ENCODE measurements at regions not wholly inside any gene's neighbourhood (a gene's known extent, or its start where the extent isn't known, plus 50 kb on each side); places are given as distances from the start of the nearest gene placed in this dataset.

DNA sequence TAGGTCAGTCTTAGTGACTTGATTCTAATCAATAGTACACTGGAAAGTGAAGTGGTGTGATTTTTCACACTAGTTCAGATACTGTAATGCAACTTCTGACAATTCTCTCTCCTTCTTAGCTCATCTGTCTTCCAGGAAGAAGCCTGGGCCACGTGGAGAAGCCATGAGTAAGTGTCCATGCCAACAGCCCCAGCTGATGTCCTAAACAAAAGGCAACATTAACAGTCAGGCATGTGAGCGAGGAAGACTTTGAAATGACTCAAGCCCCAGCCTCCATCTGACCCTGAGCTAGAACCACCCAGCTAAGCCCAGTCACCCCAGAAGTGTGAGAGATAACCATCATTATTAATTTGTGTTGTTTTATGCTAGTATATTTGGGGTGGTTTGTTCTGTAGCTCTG lies 115.7 kb upstream of the MAGEB16 start:
- intact Hi-C loops (cut with DNase I; ENCODE audit: low total_unique reads), result no loop called here
- H3K36me3 ChIP-seq, result no peaks in the 10 kb centered on the region
- H3K9me3 ChIP-seq, result no peaks in the 10 kb centered on the region
- H3K4me3 ChIP-seq, result no peak overlapping the region
- no peak for DNase-seq
- TF ChIP-seq, protein P1, sequence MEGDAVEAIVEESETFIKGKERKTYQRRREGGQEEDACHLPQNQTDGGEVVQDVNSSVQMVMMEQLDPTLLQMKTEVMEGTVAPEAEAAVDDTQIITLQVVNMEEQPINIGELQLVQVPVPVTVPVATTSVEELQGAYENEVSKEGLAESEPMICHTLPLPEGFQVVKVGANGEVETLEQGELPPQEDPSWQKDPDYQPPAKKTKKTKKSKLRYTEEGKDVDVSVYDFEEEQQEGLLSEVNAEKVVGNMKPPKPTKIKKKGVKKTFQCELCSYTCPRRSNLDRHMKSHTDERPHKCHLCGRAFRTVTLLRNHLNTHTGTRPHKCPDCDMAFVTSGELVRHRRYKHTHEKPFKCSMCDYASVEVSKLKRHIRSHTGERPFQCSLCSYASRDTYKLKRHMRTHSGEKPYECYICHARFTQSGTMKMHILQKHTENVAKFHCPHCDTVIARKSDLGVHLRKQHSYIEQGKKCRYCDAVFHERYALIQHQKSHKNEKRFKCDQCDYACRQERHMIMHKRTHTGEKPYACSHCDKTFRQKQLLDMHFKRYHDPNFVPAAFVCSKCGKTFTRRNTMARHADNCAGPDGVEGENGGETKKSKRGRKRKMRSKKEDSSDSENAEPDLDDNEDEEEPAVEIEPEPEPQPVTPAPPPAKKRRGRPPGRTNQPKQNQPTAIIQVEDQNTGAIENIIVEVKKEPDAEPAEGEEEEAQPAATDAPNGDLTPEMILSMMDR (IDR thresholded peaks at IDR 0.05), result no peak
- no peak for TF ChIP-seq EP300 (IDR thresholded peaks at IDR 0.05)
- no peak for TF ChIP-seq POLR2AphosphoS5 (IDR thresholded peaks at IDR 0.05)
- no peak for TF ChIP-seq POLR2A (IDR thresholded peaks at IDR 0.05)
- H3K27ac ChIP-seq, result no peak overlapping the region
- WGBS, 5 donors, result 56 to 75% (median 60%) methylated on average over 2 of the region's 2 CpGs
- H3K4me1 ChIP-seq, result no peaks in the 10 kb centered on the region
- H3K27me3 ChIP-seq, result no peaks in the 10 kb centered on the region

GRCh38 chrX:35696760-35697234 lies 101.3 kb upstream of the MAGEB16 start:
- Histone ChIP-seq H3K4me3 (no peak overlapping the region), H3K4me1 (no peaks in the 10 kb centered on the region), H3K36me3 (no peaks in the 10 kb centered on the region), H3K27ac (no peak overlapping the region), H3K27me3 (no peaks in the 10 kb centered on the region), H3K9me3 (no peaks in the 10 kb centered on the region)
- intact Hi-C loops (cut with DNase I; ENCODE audit: low total_unique reads), result no loop called here
- DNase-seq, result no peak
- 54 to 78% (median 58%) methylated on average over 2 of the region's 2 CpGs for WGBS, 5 donors
- TF ChIP-seq POLR2A (IDR thresholded peaks at IDR 0.05) (no peak), EP300 (IDR thresholded peaks at IDR 0.05) (no peak), POLR2AphosphoS5 (IDR thresholded peaks at IDR 0.05) (no peak)
- TF ChIP-seq, protein P1 (IDR thresholded peaks at IDR 0.05), result no peak

DNA sequence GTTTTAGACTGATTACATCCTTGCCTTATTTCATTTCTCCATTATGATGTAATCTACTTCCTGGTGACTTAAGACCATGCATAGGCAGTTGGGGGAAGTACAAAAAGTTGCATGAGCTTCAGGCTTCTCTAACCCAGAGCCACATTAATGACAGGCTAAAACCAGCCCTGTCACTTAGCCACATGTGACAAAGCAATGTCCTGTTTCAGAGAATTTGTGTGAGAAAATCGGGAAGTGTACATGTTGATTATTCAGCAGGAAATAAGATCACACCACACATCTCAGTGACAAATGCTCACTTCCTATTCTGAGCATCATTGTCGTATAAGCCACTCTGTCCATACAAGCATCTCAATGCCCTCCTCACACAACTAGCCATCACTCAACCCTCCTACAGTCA lies 98.5 kb upstream of the MAGEB16 start:
- H3K36me3 ChIP-seq, result no peaks in the 10 kb centered on the region
- TF ChIP-seq EP300 (IDR thresholded peaks at IDR 0.05) (no peak), POLR2A (IDR thresholded peaks at IDR 0.05) (no peak)
- no peak for DNase-seq
- 59 to 69% (median 65%) methylated on average over 2 of the region's 2 CpGs for WGBS, 5 donors
- H3K4me1 ChIP-seq, result no peaks in the 10 kb centered on the region
- H3K4me3 ChIP-seq, result no peak overlapping the region
- H3K27me3 ChIP-seq, result no peaks in the 10 kb centered on the region
- intact Hi-C loops (cut with DNase I; ENCODE audit: low total_unique reads), result no loop called here
- H3K9me3 ChIP-seq, result no peaks in the 10 kb centered on the region
- H3K27ac ChIP-seq, result no peak overlapping the region

- no peaks in the 10 kb centered on the region for H3K36me3 ChIP-seq
- no peaks in the 10 kb centered on the region for H3K27me3 ChIP-seq
- no peaks in the 10 kb centered on the region for H3K4me1 ChIP-seq
- no peak overlapping the region for H3K4me3 ChIP-seq
- no peak overlapping the region for H3K27ac ChIP-seq
- TF ChIP-seq, protein P1 (IDR thresholded peaks at IDR 0.05), result no peak
- TF ChIP-seq POLR2A (IDR thresholded peaks at IDR 0.05) (no peak), POLR2AphosphoS5 (IDR thresholded peaks at IDR 0.05) (no peak), EP300 (IDR thresholded peaks at IDR 0.05) (no peak)
- H3K9me3 ChIP-seq, result no peaks in the 10 kb centered on the region
- intact Hi-C loops (cut with DNase I; ENCODE audit: low total_unique reads), result no loop called here
- 6 to 43% (median 31%) methylated on average over 1 of the region's 1 CpG for WGBS, 5 donors
- DNase-seq, result no peak
Measured at GRCh38 chrX:35700121-35700520, 98.0 kb upstream of the MAGEB16 start.

DNA sequence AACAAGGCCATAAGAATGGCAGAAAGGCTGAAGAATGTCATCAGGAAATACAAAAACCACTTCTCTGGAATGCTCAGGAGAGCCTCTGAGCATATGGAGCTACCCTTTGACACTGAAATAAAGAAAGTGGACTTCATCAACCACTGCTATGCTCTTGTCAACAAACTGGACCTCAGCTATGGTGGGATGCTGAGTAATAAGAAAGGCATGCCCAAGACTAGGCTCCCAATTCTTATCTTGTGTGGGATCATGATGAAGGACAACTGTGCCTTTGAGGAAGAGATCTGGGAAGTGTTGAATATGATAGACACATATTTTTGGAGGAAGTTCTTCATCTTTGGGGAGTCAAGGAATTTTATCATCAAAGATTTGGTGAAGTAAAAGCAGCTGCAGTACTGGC lies 86.9 kb upstream of the MAGEB16 start:
- DNase-seq, result no peak
- intact Hi-C loops (cut with DNase I; ENCODE audit: low total_unique reads), result no loop called here
- TF ChIP-seq POLR2A (IDR thresholded peaks at IDR 0.05), result no peak
- no peak for TF ChIP-seq EP300 (IDR thresholded peaks at IDR 0.05)
- TF ChIP-seq POLR2AphosphoS5 (IDR thresholded peaks at IDR 0.05), result no peak
- TF ChIP-seq, protein P1 (IDR thresholded peaks at IDR 0.05), result no peak
- Histone ChIP-seq H3K36me3 (no peaks in the 10 kb centered on the region), H3K4me1 (no peaks in the 10 kb centered on the region), H3K27ac (no peak overlapping the region), H3K27me3 (no peaks in the 10 kb centered on the region), H3K9me3 (no peaks in the 10 kb centered on the region), H3K4me3 (no peak overlapping the region)
